Stimulated activated naive B cell treated with anti-CD40 and anti-IgM and Interleukin-4, amounts not matched to agents 10 μg/mL and 1 μg/mL and 100 μg/mL, for 72 hours (primary cell): ENCODE measurements at regions not wholly inside any gene's neighbourhood (a gene's known extent, or its start where the extent isn't known, plus 50 kb on each side); places are given as distances from the start of the nearest gene placed in this dataset.
"Not testable (repeated sequence)": the region's sequence is repeated elsewhere in the genome, so short reads cannot be mapped to it uniquely, and the experiment has no call there.

ENCODE experiments used
- ATAC-seq, 2 donors: fragments of 150-1000 bp; cut with Tn5 transposase; replicated peaks; 2 replicates each; pipeline ENCODE4 v1.10.0; 2021; ENCODE audit warnings: moderate library complexity in 1 of 2
- DNase-seq: peaks from one replicate; pipeline ENCODE4 v3.0.0; 2021
- H3K27ac Mint-ChIP-seq: one replicate; pipeline ENCODE4 v1.8.0; 2022; ENCODE audit warnings: mild to moderate bottlenecking, mixed read lengths
- H3K27me3 Mint-ChIP-seq, 2 donors: one replicate each; pipeline ENCODE4 v1.8.0; 2022; ENCODE audit warnings: mixed read lengths in 2 of 2
- H3K36me3 Mint-ChIP-seq, 2 donors: one replicate each; pipeline ENCODE4 v1.8.0; 2022; ENCODE audit warnings: mixed read lengths in 2 of 2, mild to moderate bottlenecking in 1 of 2
- H3K4me1 Mint-ChIP-seq, 2 donors: one replicate each; pipeline ENCODE4 v1.8.0; 2022; ENCODE audit warnings: mixed read lengths in 2 of 2, mild to moderate bottlenecking in 1 of 2
- H3K4me3 Mint-ChIP-seq, 2 donors: one replicate each; pipeline ENCODE4 v1.8.0; 2022; ENCODE audit warnings: mild to moderate bottlenecking in 2 of 2, mixed read lengths in 2 of 2, moderate library complexity in 1 of 2
- H3K9me3 Mint-ChIP-seq, 2 donors: one replicate each; pipeline ENCODE4 v1.8.0; 2022; ENCODE audit warnings: mixed read lengths in 2 of 2, mild to moderate bottlenecking in 1 of 2

DNA sequence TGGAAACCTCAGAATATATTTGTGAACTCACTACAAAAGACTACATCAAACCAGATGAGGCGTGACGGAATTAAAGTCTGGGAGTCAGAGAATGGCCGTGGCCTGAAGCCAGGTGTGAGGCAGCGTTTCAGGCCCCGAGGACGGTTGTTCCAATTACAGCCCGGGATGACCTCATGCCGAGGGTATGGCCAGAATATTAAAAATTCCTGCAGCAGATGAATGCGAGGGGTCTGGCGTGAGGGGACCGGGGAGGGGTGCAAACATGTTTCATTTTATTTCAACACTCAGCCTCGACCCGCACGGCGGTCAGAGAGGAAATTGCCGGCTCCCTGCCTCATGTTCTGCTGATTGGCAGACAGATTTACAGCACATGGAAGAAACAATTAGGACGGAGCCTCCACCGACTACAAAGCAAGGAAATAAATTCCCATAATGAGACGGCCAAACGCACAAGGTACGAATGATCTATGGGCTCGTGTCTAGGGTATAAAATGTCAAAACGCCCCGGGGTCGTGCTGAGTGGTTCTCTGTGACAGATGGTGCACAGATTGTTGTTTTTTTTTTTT lies 289.7 kb downstream of the SHOX start:
- H3K27ac Mint-ChIP-seq = no peak overlapping the region
- H3K27me3 Mint-ChIP-seq = no peaks in the 10 kb centered on the region
- ATAC-seq = no peak
- DNase-seq = no peak
- H3K36me3 Mint-ChIP-seq = no peaks in the 10 kb centered on the region
- no peaks in the 10 kb centered on the region for H3K4me1 Mint-ChIP-seq
- H3K4me3 Mint-ChIP-seq = no peak overlapping the region
- H3K9me3 Mint-ChIP-seq = no peaks in the 10 kb centered on the region

DNA sequence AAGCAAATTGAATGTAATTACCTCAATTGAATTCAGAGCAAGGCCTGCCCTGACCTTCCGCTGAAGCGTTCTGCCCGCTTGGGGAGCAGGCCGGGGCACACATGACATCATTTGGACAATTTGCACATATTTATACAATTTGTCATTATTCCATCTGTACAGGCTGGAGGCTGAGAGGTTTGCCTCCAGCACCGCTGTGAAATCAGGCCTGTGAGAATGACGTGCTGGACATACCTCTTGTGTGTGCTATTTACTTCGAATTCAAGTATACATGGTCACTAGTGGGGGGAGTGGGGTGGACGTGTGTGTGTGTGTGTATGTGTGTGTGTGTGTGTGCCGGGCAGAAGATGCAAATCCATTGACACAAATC lies 285.6 kb downstream of the SHOX start:
- no peak overlapping the region for H3K27ac Mint-ChIP-seq
- no peaks in the 10 kb centered on the region for H3K36me3 Mint-ChIP-seq
- peaks cover 0 to 2% of the 10 kb centered on the region in 2 donors for H3K9me3 Mint-ChIP-seq
- ATAC-seq (no peak), DNase-seq (no peak)
- H3K4me3 Mint-ChIP-seq = no peak overlapping the region
- peaks cover 0 to 8% of the 10 kb centered on the region in 2 donors for H3K27me3 Mint-ChIP-seq
- no peaks in the 10 kb centered on the region for H3K4me1 Mint-ChIP-seq

DNA sequence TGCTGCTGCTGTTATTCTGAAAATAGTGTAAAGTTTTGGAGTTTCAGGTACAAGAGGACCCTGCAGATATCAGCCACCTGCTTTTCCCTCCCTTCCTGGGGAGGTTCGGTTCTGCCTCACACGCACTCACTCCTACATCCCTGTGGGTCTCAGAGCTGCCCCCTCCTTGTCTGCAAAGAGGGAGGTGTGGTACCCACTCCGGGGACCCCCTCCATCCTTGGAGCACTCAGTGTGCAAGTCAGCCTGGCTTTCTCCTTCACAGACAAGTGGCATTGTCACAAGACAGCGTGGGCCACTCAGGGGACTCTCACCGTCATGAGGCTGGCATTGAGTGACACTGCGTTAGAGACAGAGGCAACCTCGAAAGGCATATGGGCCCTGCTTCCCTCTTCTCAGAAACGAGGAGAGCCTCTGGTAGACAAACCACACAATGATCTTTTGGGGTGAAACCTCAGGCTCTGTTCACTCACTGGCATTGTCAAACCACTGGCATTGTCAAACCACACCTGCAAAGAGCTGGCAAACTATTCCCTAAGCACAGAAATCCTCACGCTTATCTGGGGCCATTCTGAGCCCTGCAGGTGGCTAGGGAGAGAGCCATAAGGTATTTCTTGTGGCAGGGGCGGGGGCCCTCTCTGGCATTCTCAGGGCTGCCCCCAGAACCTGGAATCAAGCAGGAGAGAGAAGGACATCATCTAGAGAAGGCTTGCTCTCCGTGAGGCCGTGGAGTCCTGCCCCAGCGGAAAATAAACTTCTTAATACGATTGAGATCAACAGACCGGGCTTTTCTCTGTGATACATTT lies 285.0 kb downstream of the SHOX start:
- Mint-ChIP-seq H3K4me1 (no peaks in the 10 kb centered on the region), H3K36me3 (no peaks in the 10 kb centered on the region), H3K9me3 (peaks cover 0 to 2% of the 10 kb centered on the region in 2 donors), H3K27me3 (peaks cover 0 to 8% of the 10 kb centered on the region in 2 donors), H3K27ac (no peak overlapping the region), H3K4me3 (no peak overlapping the region)
- DNase-seq (no peak), ATAC-seq (peak; percentile 73 to 77)

DNA sequence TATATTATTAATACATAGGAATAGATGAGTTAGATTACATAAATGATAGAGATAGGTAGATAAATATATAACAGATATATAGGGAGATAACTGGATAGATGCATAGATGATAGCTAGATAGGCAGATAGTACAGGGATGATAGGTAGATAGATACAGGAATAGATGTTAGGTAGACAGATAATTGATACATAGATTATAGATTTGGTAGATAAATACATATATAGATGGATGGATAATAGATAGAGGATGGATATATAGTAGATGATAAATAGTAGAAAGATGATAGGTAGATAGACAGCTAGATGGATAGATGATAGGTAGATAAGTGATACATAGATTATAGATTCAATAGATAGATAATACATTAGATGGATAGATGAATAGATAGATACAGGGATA lies 283.6 kb downstream of the SHOX start:
- H3K27me3 Mint-ChIP-seq = peaks cover 0 to 8% of the 10 kb centered on the region in 2 donors
- peaks cover 0 to 3% of the 10 kb centered on the region in 2 donors for H3K9me3 Mint-ChIP-seq
- H3K36me3 Mint-ChIP-seq = no peaks in the 10 kb centered on the region
- no peak overlapping the region for H3K27ac Mint-ChIP-seq
- DNase-seq (no peak), ATAC-seq (no peak)
- H3K4me1 Mint-ChIP-seq = no peaks in the 10 kb centered on the region
- no peak overlapping the region for H3K4me3 Mint-ChIP-seq

DNA sequence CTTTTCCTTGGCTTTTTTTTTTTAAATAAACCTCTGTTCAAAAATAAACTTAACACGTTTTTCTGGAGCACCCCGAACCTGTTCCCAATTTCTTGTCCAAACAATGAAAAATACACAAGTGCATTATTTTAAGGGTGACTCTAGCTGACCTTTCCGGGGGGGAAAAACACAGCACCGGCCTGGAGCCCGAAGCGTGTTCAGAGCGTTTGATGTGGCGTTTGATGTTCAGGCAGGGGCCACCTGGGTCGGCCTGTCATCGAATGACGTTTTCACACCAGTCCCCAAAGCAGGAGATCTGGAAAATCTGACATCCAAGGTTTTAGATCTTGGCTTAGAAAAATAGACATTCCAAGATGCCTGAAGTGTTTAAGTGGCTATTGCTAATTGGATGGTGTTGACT lies 282.1 kb downstream of the SHOX start:
- H3K27ac Mint-ChIP-seq = no peak overlapping the region
- no peak for DNase-seq
- no peak for ATAC-seq
- peaks cover 0 to 3% of the 10 kb centered on the region in 2 donors for H3K9me3 Mint-ChIP-seq
- peaks cover 0 to 8% of the 10 kb centered on the region in 2 donors for H3K27me3 Mint-ChIP-seq
- H3K4me3 Mint-ChIP-seq = no peak overlapping the region
- H3K4me1 Mint-ChIP-seq = no peaks in the 10 kb centered on the region
- H3K36me3 Mint-ChIP-seq = no peaks in the 10 kb centered on the region

DNA sequence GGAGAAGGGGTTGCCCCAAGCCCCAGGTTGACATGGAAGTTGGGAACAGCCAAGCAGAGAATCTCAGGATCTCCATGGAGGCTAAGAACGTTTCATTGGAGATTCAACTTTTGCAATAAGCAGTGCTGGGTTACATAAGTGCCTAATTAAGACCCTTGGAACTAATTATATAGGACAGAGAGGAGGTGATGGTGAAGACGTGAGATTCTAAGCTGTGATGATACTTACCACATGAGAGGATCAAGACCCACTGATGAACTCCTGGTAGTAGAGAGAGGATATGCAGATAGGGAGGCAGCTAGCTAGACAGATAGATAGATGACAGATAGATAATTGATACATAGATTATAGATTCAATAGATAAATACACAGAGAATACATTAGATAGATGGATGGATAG lies 278.5 kb downstream of the SHOX start:
- not testable (repeated sequence) for H3K27ac Mint-ChIP-seq, H3K36me3 Mint-ChIP-seq, DNase-seq, H3K4me3 Mint-ChIP-seq, ATAC-seq, H3K4me1 Mint-ChIP-seq, H3K9me3 Mint-ChIP-seq
- peaks cover 9 to 14% of the 10 kb centered on the region in 2 donors for H3K27me3 Mint-ChIP-seq

DNA sequence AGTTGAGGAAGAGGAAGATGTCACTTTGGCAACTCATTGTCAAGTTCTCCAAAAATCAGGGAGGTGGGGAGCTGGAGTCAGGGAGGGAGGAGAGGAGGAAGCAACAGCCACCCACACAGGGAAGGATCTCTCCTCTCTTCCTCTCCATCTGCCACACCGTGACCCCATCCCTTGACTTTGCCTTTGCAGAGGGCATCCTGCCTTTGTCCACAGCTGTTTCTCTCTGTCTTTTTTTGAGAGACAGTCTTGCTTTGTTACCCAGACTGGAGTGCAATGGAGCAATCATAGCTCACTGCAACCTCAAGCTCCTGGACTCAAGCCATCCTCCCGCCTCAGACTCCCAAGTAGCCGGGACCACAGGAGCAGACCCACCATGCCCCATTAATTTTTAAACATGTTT lies 276.0 kb downstream of the SHOX start:
- no peak overlapping the region for H3K27ac Mint-ChIP-seq
- no peaks in the 10 kb centered on the region for H3K4me1 Mint-ChIP-seq
- H3K9me3 Mint-ChIP-seq = peaks cover 2 to 6% of the 10 kb centered on the region in 2 donors
- peaks cover 6 to 9% of the 10 kb centered on the region in 2 donors for H3K27me3 Mint-ChIP-seq
- no peak overlapping the region for H3K4me3 Mint-ChIP-seq
- DNase-seq = no peak
- H3K36me3 Mint-ChIP-seq = no peaks in the 10 kb centered on the region
- no peak for ATAC-seq

DNA sequence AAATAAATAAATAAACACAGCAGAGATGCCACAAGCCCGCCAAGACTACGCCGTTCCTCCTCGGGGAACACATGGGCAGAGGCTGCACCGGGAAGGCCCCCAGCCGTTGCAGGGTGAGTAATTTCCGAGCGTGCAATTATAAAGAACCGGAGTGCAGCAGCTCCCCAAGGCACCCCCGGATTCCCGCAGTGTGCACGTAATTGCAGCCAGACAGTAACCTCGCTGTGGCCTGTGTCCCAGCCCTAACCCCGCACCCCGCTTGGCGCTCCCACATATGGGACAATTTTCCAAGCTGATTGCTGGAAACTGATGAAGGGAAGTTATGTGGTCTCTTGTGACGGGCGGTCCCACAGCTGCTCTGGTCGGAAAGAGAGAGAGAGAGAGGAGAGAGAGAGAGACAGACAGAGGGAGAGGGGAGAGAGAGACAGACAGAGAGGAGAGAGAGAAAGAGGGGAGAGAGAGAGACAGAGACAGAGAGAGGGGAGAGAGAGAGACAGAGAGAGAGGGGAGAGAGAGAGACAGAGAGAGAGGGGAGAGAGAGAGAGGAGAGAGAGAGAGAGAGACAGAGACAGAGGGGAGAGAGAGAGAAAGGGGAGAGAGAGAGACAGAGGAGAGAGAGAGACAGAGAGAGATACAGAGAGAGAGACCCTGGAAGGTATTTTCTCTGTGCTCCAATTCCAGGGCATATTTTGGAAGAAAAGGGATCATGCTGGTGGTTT lies 275.4 kb downstream of the SHOX start:
- no peak for ATAC-seq
- no peaks in the 10 kb centered on the region for H3K4me1 Mint-ChIP-seq

DNA sequence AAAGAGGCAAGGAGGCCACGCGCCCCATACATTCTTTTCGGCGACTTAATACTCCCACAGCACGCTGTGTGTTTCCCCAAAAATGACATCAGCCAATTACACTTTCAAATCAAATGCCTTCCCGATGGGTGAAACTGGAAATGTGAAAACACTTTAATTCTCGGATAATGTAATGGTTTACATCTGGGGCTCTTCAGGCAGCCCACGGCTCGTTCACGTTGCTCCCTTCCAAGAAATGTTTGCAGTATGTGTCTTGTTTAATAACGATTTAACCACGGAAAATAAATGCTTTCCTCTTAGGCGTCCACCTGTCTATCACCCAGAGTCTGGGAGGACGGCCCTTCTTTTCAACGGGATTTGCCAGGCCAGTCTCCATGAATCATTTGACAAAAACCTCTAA lies 272.5 kb downstream of the SHOX start:
- no peak for ATAC-seq
- Mint-ChIP-seq H3K4me3 (no peak overlapping the region), H3K27ac (no peak overlapping the region), H3K36me3 (no peaks in the 10 kb centered on the region), H3K27me3 (peaks cover 9 to 13% of the 10 kb centered on the region in 2 donors), H3K4me1 (no peaks in the 10 kb centered on the region), H3K9me3 (peaks cover 6 to 11% of the 10 kb centered on the region in 2 donors)
- DNase-seq = no peak

More for the DNA sequence above, 275.4 kb downstream of the SHOX start:
- Mint-ChIP-seq H3K4me3 (no peak overlapping the region), H3K27ac (no peak overlapping the region), H3K27me3 (peaks cover 6 to 9% of the 10 kb centered on the region in 2 donors), H3K9me3 (peaks cover 5 to 6% of the 10 kb centered on the region in 2 donors), H3K36me3 (no peaks in the 10 kb centered on the region)
- DNase-seq = no peak

DNA sequence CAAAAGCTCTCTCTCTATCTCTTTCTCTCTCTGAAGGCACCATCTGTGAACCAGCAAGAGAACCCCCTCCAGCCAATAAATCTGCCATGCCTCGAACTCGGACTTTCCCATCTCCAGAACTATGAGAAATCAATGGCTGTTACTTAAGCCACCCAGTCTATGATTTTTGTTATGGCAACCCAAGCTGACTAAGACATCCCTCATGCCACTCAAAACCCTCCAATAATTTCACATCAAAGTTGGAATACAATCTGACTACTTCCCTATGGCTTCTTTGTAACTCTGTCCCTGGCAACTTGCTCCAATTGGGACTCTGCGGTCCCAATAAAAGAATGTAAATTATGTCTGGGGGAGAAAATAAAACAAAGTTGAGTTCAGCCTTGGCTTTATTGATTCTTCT lies 265.7 kb downstream of the SHOX start:
- Mint-ChIP-seq H3K27ac (no peak overlapping the region), H3K4me1 (no peaks in the 10 kb centered on the region), H3K9me3 (peaks cover 30 to 38% of the 10 kb centered on the region in 2 donors), H3K36me3 (peaks cover 2 to 4% of the 10 kb centered on the region in 2 donors), H3K4me3 (no peak overlapping the region), H3K27me3 (peaks cover 0 to 7% of the 10 kb centered on the region in 2 donors)
- no peak for ATAC-seq
- DNase-seq = no peak

DNA sequence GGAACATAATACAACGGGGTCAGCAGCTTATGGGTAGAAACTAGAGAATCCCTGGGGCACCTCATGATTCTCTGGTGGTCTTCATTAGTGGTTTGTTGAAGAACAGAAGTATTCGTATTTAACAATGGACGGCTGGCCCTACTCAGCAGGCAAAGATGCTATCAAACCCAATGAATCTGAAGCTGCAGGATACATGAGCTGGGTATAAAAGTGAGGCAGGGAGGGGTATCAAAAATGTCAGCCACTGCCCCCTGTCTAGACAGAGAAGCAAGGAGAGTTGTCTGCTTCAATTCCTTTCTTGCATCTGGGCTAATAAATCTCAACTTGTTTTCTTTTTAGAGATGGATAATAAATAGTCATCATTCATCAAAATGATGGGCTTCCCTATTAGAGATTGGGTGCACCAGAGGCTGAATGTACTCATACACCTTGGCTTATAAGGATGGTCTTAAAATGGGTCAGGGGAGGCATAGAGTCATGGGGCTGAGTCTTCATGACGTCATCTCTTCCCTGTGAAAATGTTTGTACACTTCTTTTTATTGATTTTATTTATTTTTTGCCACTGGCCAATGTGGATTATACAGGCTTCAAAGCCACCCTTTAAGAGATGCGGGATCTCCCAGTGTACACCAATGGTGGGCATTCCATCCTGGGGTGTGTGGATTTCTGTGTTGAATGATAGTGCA lies 259.5 kb downstream of the SHOX start:
- Mint-ChIP-seq H3K27me3 (no peaks in the 10 kb centered on the region), H3K27ac (no peak overlapping the region), H3K36me3 (peaks cover 0 to 3% of the 10 kb centered on the region in 2 donors), H3K9me3 (peaks cover 22 to 24% of the 10 kb centered on the region in 2 donors), H3K4me3 (no peak overlapping the region), H3K4me1 (no peaks in the 10 kb centered on the region)
- ATAC-seq (no peak), DNase-seq (no peak)

DNA sequence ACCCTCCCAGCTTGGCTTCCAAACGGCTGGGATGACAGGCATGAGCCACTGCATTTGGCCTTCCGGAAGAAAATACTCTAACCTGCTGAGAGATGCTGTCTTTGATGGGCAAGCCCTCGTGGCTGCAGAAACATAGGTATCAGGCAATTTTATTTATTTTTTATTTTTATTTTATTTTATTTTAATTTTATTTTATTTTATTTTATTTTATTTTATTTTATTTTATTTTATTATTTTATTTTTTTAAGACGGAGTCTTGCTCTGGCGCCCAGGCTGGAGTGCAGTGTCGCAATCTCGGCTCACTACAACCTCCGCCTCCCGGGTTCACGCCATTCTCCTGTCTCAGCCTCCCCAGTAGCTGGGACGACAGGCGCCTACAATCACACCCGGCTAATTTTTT lies 257.1 kb downstream of the SHOX start:
- H3K4me3 Mint-ChIP-seq, H3K27ac Mint-ChIP-seq, DNase-seq, ATAC-seq, H3K36me3 Mint-ChIP-seq, H3K4me1 Mint-ChIP-seq: not testable (repeated sequence)
- H3K27me3 Mint-ChIP-seq = peaks cover 9 to 13% of the 10 kb centered on the region in 2 donors
- peaks cover 12 to 18% of the 10 kb centered on the region in 2 donors for H3K9me3 Mint-ChIP-seq

DNA sequence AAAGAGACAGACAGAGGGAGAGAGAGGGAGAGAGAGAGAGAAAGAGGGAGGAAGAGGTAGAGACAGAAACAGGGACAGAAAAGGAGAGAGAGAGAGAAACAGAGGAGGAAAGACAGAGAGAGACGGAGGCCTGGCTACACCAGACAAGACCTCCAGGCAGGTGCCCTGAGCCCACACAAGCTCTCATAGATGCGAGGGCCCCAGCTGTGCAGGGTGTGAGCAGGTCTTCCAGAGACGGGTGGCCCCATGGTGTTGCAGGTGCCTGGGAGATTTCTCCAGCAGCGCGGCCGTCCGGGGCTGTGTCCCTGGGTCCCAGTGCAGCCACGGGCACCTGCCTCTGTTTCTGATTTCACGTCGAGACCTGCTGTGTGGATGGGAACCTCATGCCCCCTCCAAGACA lies 253.0 kb downstream of the SHOX start:
- DNase-seq (no peak), ATAC-seq (no peak)
- peaks cover 18 to 23% of the 10 kb centered on the region in 2 donors for H3K27me3 Mint-ChIP-seq
- peak overlapping the region; percentile 25 for H3K27ac Mint-ChIP-seq
- peaks cover 4% of the 10 kb centered on the region in 2 donors for H3K9me3 Mint-ChIP-seq
- H3K4me3 Mint-ChIP-seq = no peak overlapping the region
- no peaks in the 10 kb centered on the region for H3K36me3 Mint-ChIP-seq
- H3K4me1 Mint-ChIP-seq = no peaks in the 10 kb centered on the region
